HepG2 (cell line): ENCODE measurements at regions not wholly inside any gene's neighbourhood (a gene's known extent, or its start where the extent isn't known, plus 50 kb on each side); places are given as distances from the start of the nearest gene placed in this dataset.

Experiments used
- ATAC-seq: fragments of 200-7000 bp; cut with Tn5 transposase; 3 replicates; pipeline ENCODE4 v1.9.1; 2020; ENCODE audit warnings: mild to moderate bottlenecking, moderate library complexity
- BruUV-seq: library from RNA; stranded (reverse); fragments of 400-500 nt; replicated peaks from 2 replicates; lab custom pipeline; 2021; lab: Mats Ljungman, UMichigan
- CTCF ChIA-PET: fragments of 300-600 bp; formaldehyde crosslinking; extraction: SDS; loops from one replicate; lab custom pipeline; 2021; ENCODE audit warnings: low total read pairs, inconsistent platforms, low intra/inter-chr PET ratio; lab: Yijun Ruan, JAX
- POLR2A ChIA-PET: fragments of 350-600 bp; sonication (Branson Sonifier 250); formaldehyde crosslinking; loops from one replicate; lab custom pipeline; 2020; ENCODE audit warnings: antibody characterized with exemption, inconsistent platforms; lab: Yijun Ruan, JAX
- DNase-seq: peaks from one replicate; pipeline ENCODE4 v3.0.0-alpha.2; 2015; ENCODE audit warnings: low spot score
- FAIRE-seq: peaks from 3 replicates; lab custom pipeline; 2011; peaks lifted over from hg19 to GRCh38; lab: Jason Lieb, UNC
- H2AFZ ChIP-seq: one replicate; pipeline ENCODE4 v1.6.1; 2011; ENCODE audit warnings: low read length, inconsistent platforms
- H3K27ac ChIP-seq: fragments of 300-600 bp; 3 replicates; pipeline ENCODE4 v1.8.0; 2011; ENCODE audit warnings: mixed run types, mild to moderate bottlenecking, mixed read lengths, low read length, inconsistent platforms; ENCODE audit not compliant: insufficient read depth; ENCODE audit errors: extremely low read length
- H3K27me3 ChIP-seq, 2 experiments: fragments of 200-600 bp in 1 of 2; 2 replicates in 1 of 2; 3 replicates in 1 of 2; pipeline versions ENCODE4 v1.6.0 to v1.8.0; 2011; ENCODE audit warnings: low read length in 2 of 2, mild to moderate bottlenecking in 2 of 2, moderate library complexity in 2 of 2, inconsistent platforms in 1 of 2; ENCODE audit not compliant: insufficient read depth in 2 of 2, control insufficient read depth in 1 of 2
- H3K36me3 ChIP-seq, 2 experiments: fragments of 200-600 bp in 1 of 2; replicated peaks in 1 of 2; 2 replicates in 1 of 2; 3 replicates in 1 of 2; pipeline versions ENCODE4 v1.5.1 to v1.8.0; 2011; ENCODE audit warnings: low read length in 2 of 2, inconsistent platforms in 1 of 2; ENCODE audit not compliant: insufficient read depth in 2 of 2, control insufficient read depth in 1 of 2
- H3K4me1 ChIP-seq: 2 replicates; pipeline ENCODE4 v1.5.1; 2012; ENCODE audit warnings: low read length, inconsistent platforms; ENCODE audit not compliant: insufficient read depth
- H3K4me2 ChIP-seq: 2 replicates; pipeline ENCODE4 v1.6.0; 2011; ENCODE audit warnings: low read depth, low read length, inconsistent platforms
- H3K4me3 ChIP-seq, 3 experiments: fragments of 200-600 bp in 1 of 3; sonication (generic), shearing (Covaris generic) in 1 of 3; replicated peaks in 1 of 3; 2 replicates each; pipeline ENCODE4 v1.5.1; 2011 to 2016; ENCODE audit warnings: low read length in 3 of 3, inconsistent platforms in 2 of 3, low read depth in 2 of 3, mild to moderate bottlenecking in 2 of 3, control low read depth in 1 of 3, mixed read lengths in 1 of 3; ENCODE audit not compliant: insufficient read depth in 1 of 3
- H3K79me2 ChIP-seq: one replicate; pipeline ENCODE4 v1.6.1; 2011; ENCODE audit warnings: low read length, inconsistent platforms; ENCODE audit not compliant: insufficient read depth
- H3K9ac ChIP-seq: 2 replicates; pipeline ENCODE4 v1.6.0; 2011; ENCODE audit warnings: mild to moderate bottlenecking, low read depth, low read length, inconsistent platforms; ENCODE audit not compliant: insufficient read depth
- H3K9me3 ChIP-seq: 2 replicates; pipeline ENCODE4 v1.5.1; 2012; ENCODE audit warnings: mild to moderate bottlenecking, low read length
- H4K20me1 ChIP-seq: 2 replicates; pipeline ENCODE4 v1.6.0; 2011; ENCODE audit warnings: inconsistent platforms, mild to moderate bottlenecking, low read length, moderate library complexity; ENCODE audit not compliant: insufficient read depth
- FLYWCH1 ChIP-seq: sonication (generic); formaldehyde crosslinking; IDR thresholded peaks from 2 replicates; pipeline ENCODE4 v1.8.1; 2023; ENCODE audit warnings: mild to moderate bottlenecking, missing genetic modification reagents
- HOXA3 ChIP-seq: sonication (generic); formaldehyde crosslinking; IDR thresholded peaks from 2 replicates; pipeline ENCODE4 v1.5.0; 2020; ENCODE audit warnings: missing genetic modification reagents
- HOXA7 ChIP-seq: sonication (generic); formaldehyde crosslinking; IDR thresholded peaks from 2 replicates; pipeline ENCODE4 v1.8.1; 2022; ENCODE audit warnings: mild to moderate bottlenecking, missing genetic modification reagents, moderate library complexity
- JUND ChIP-seq: sonication (generic); formaldehyde crosslinking; IDR thresholded peaks from 2 replicates; pipeline ENCODE4 v1.8.0; 2022; ENCODE audit warnings: mild to moderate bottlenecking, missing genetic modification reagents
- KLF6 ChIP-seq: IDR thresholded peaks from 2 replicates; pipeline ENCODE4 v1.8.0; 2016; ENCODE audit warnings: missing biosample characterization, missing genetic modification reagents
- MBD4 ChIP-seq: IDR thresholded peaks from 2 replicates; pipeline ENCODE4 v1.6.1; 2012; ENCODE audit warnings: low read length, inconsistent platforms, borderline replicate concordance
- NPAS2 ChIP-seq: sonication (generic); formaldehyde crosslinking; IDR thresholded peaks from 2 replicates; pipeline ENCODE4 v1.8.0; 2022; ENCODE audit warnings: mild to moderate bottlenecking, missing genetic modification reagents, borderline replicate concordance
- POLR2G ChIP-seq: fragments of 200-400 bp; formaldehyde crosslinking; IDR thresholded peaks from 2 replicates; pipeline ENCODE4 v1.6.1; 2018; ENCODE audit warnings: mild to moderate bottlenecking, low read depth, low read length, moderate library complexity
- SCMH1 ChIP-seq: sonication (generic); formaldehyde crosslinking; IDR thresholded peaks from 2 replicates; pipeline ENCODE4 v1.9.0; 2021; ENCODE audit warnings: missing genetic modification reagents, mild to moderate bottlenecking, borderline replicate concordance
- SIX1 ChIP-seq: sonication (generic); formaldehyde crosslinking; IDR thresholded peaks from 2 replicates; pipeline ENCODE4 v1.4.0; 2020; ENCODE audit warnings: missing genetic modification reagents, borderline replicate concordance
- ZMYM3 ChIP-seq: sonication (generic); formaldehyde crosslinking; IDR thresholded peaks from 2 replicates; pipeline ENCODE4 v1.5.1; 2020; ENCODE audit warnings: mild to moderate bottlenecking, missing genetic modification reagents
- ZNF136 ChIP-seq: sonication (generic); formaldehyde crosslinking; IDR thresholded peaks from 2 replicates; pipeline ENCODE4 v1.8.1; 2022; ENCODE audit warnings: low read depth, mild to moderate bottlenecking, moderate library complexity, missing genetic modification reagents
- ZNF382 ChIP-seq: sonication (generic); formaldehyde crosslinking; IDR thresholded peaks from 2 replicates; pipeline ENCODE4 v1.5.0; 2020; ENCODE audit warnings: missing genetic modification reagents, mild to moderate bottlenecking, borderline replicate concordance
- ZNF614 ChIP-seq: IDR thresholded peaks from 2 replicates; pipeline ENCODE4 v1.6.1; 2018; ENCODE audit warnings: missing biosample characterization, missing genetic modification reagents, inconsistent platforms, borderline replicate concordance
- ZNF850 ChIP-seq: sonication (generic); formaldehyde crosslinking; conservative IDR thresholded peaks from 2 replicates; pipeline ENCODE4 v1.9.0; 2021; ENCODE audit warnings: mild to moderate bottlenecking, missing genetic modification reagents
- WGBS: methylation state at CpG from one replicate; pipeline ENCODE4 v1.1.6; 2017; ENCODE audit warnings: low lambda C conversion rate; 5-methylcytosine and 5-hydroxymethylcytosine counted together
- in situ Hi-C: cut with HindIII; loops from 2 replicates; pipeline ENCODE4 v1.10.0; 2017; ENCODE audit warnings: low pct_unique_long_range_greater_than_20kb; ENCODE audit not compliant: extremely low pct_ligation_motif_present
- intact Hi-C: fragments of 100-400 bp; cut with micrococcal nuclease; formaldehyde crosslinking; loops from one replicate; pipeline ENCODE4 v1.10.0; 2022; ENCODE audit not compliant: unreplicated experiment
- TF ChIP-seq, protein P1 (sequence below): sonication (generic); formaldehyde crosslinking; IDR thresholded peaks from 2 replicates; pipeline ENCODE4 v1.5.0; 2020; ENCODE audit warnings: missing genetic modification reagents, mild to moderate bottlenecking, borderline replicate concordance
- TF ChIP-seq, protein P2 (sequence below): sonication (generic); formaldehyde crosslinking; conservative IDR thresholded peaks from 2 replicates; pipeline ENCODE4 v1.4.0; 2020; ENCODE audit warnings: missing genetic modification reagents
- TF ChIP-seq, protein P3 (sequence below): sonication (generic); formaldehyde crosslinking; IDR thresholded peaks from 2 replicates; pipeline ENCODE4 v1.9.0; 2021; ENCODE audit warnings: mild to moderate bottlenecking, missing genetic modification reagents

DNA sequence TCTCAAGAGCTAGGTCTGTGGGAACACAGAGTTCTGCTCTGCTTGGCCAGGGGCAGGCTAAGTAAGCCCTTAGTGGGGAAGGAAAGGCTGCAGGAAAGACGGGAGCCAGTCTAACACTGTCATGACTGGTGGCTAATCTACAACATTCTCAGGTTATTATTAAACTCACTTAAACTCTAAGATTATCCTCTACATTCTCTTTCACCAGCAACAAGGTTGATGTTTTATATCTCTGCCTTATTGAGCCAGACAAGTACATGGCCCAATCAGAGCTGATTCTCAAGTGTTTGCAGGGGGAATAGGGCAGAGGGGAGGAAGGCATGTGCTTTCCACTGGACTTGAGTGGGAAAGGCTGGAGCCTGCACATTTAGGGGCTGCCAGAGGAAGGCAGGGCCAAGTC lies 50.9 kb upstream of the FAM241A start:
- H3K4me3 ChIP-seq: no peak overlapping the region
- no TSS peak for BruUV-seq
- no peak overlapping the region for H2AFZ ChIP-seq
- ChIA-PET POLR2A (no interaction called here), CTCF (no interaction called here)
- H3K4me2 ChIP-seq: no peak overlapping the region
- ATAC-seq (no peak), DNase-seq (no peak), FAIRE-seq (no peak)
- intact Hi-C loops (loop anchor here (10.0 kb wide), 1 partner anchor 510 kb away; no protein-coding TSS in a partner anchor), in situ Hi-C loops (no loop called here)
- H3K4me1 ChIP-seq: no peaks in the 10 kb centered on the region; the same call in 1 of the 2 replicates
- no peak overlapping the region for H3K27ac ChIP-seq
- H3K9me3 ChIP-seq: no peaks in the 10 kb centered on the region
- 0% methylated on average over 1 of the region's 1 CpG for WGBS
- H3K9ac ChIP-seq: no peak overlapping the region
- H3K27me3 ChIP-seq: no peaks in the 10 kb centered on the region
- no peaks in the 10 kb centered on the region for H3K36me3 ChIP-seq
- H4K20me1 ChIP-seq: no peaks in the 10 kb centered on the region
- no peaks in the 10 kb centered on the region for H3K79me2 ChIP-seq
- TF ChIP-seq ZNF136: no peak
- no peak for TF ChIP-seq ZMYM3 (CRISPR knock-in tag)
- no peak for TF ChIP-seq ZNF850
- no peak for TF ChIP-seq MBD4
- TF ChIP-seq, protein P1, sequence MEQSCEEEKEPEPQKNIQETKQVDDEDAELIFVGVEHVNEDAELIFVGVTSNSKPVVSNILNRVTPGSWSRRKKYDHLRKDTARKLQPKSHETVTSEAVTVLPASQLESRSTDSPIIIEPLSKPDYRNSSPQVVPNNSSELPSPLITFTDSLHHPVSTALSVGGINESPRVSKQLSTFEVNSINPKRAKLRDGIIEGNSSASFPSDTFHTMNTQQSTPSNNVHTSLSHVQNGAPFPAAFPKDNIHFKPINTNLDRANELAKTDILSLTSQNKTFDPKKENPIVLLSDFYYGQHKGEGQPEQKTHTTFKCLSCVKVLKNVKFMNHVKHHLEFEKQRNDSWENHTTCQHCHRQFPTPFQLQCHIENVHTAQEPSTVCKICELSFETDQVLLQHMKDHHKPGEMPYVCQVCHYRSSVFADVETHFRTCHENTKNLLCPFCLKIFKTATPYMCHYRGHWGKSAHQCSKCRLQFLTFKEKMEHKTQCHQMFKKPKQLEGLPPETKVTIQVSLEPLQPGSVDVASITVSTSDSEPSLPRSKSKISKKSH (CRISPR knock-in tag): no peak
- TF ChIP-seq NPAS2 (CRISPR knock-in tag): no peak
- TF ChIP-seq, protein P2, sequence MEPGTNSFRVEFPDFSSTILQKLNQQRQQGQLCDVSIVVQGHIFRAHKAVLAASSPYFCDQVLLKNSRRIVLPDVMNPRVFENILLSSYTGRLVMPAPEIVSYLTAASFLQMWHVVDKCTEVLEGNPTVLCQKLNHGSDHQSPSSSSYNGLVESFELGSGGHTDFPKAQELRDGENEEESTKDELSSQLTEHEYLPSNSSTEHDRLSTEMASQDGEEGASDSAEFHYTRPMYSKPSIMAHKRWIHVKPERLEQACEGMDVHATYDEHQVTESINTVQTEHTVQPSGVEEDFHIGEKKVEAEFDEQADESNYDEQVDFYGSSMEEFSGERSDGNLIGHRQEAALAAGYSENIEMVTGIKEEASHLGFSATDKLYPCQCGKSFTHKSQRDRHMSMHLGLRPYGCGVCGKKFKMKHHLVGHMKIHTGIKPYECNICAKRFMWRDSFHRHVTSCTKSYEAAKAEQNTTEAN: no peak
- no peak for TF ChIP-seq ZNF382 (CRISPR knock-in tag)
- no peak for TF ChIP-seq JUND (CRISPR knock-in tag)
- no peak for TF ChIP-seq FLYWCH1
- no peak for TF ChIP-seq ZNF614
- TF ChIP-seq HOXA7 (CRISPR knock-in tag): no peak
- no peak for TF ChIP-seq HOXA3 (CRISPR knock-in tag)
- TF ChIP-seq, protein P3, sequence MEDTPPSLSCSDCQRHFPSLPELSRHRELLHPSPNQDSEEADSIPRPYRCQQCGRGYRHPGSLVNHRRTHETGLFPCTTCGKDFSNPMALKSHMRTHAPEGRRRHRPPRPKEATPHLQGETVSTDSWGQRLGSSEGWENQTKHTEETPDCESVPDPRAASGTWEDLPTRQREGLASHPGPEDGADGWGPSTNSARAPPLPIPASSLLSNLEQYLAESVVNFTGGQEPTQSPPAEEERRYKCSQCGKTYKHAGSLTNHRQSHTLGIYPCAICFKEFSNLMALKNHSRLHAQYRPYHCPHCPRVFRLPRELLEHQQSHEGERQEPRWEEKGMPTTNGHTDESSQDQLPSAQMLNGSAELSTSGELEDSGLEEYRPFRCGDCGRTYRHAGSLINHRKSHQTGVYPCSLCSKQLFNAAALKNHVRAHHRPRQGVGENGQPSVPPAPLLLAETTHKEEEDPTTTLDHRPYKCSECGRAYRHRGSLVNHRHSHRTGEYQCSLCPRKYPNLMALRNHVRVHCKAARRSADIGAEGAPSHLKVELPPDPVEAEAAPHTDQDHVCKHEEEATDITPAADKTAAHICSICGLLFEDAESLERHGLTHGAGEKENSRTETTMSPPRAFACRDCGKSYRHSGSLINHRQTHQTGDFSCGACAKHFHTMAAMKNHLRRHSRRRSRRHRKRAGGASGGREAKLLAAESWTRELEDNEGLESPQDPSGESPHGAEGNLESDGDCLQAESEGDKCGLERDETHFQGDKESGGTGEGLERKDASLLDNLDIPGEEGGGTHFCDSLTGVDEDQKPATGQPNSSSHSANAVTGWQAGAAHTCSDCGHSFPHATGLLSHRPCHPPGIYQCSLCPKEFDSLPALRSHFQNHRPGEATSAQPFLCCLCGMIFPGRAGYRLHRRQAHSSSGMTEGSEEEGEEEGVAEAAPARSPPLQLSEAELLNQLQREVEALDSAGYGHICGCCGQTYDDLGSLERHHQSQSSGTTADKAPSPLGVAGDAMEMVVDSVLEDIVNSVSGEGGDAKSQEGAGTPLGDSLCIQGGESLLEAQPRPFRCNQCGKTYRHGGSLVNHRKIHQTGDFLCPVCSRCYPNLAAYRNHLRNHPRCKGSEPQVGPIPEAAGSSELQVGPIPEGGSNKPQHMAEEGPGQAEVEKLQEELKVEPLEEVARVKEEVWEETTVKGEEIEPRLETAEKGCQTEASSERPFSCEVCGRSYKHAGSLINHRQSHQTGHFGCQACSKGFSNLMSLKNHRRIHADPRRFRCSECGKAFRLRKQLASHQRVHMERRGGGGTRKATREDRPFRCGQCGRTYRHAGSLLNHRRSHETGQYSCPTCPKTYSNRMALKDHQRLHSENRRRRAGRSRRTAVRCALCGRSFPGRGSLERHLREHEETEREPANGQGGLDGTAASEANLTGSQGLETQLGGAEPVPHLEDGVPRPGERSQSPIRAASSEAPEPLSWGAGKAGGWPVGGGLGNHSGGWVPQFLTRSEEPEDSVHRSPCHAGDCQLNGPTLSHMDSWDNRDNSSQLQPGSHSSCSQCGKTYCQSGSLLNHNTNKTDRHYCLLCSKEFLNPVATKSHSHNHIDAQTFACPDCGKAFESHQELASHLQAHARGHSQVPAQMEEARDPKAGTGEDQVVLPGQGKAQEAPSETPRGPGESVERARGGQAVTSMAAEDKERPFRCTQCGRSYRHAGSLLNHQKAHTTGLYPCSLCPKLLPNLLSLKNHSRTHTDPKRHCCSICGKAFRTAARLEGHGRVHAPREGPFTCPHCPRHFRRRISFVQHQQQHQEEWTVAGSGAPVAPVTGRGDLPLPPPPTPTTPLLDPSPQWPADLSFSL (CRISPR knock-in tag): no peak
- TF ChIP-seq SIX1 (CRISPR knock-in tag): no peak
- TF ChIP-seq SCMH1: no peak
- TF ChIP-seq POLR2G: no peak
- no peak for TF ChIP-seq KLF6 (CRISPR knock-in tag)
